GM19438 (cell line): ENCODE measurements at regions not wholly inside any gene's neighbourhood (a gene's known extent, or its start where the extent isn't known, plus 50 kb on each side); places are given as distances from the start of the nearest gene placed in this dataset.
"Not testable (repeated sequence)": the region's sequence is repeated elsewhere in the genome, so short reads cannot be mapped to it uniquely, and the experiment has no call there.

Experiments used
- ATAC-seq: cut with Tn5 transposase; IDR thresholded peaks from one replicate; pipeline ENCODE4 v1.9.1; 2021; ENCODE audit warnings: low read depth; ENCODE audit not compliant: unreplicated experiment

DNA sequence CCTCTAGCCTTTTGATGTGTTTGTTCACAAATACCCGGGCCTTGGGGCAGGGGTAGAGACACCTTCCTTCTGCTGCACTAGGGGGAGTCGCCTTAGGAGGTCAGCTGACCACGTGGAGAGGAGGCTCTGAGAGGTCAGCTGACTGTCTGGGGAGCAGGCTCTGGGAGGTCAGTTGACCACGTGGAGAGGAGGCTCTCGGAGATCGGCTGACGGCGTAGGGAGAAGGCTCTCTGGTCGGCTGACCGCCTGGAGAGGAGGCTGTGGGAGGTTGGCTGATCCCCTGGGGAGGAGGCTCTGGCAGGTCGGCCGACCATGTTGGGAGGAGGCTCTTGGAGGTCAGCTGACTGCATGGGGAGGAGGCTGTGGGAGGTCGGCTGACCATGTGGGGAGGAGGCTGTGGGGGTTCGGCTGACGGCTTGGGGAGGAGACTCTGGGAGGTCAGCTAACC is 59.6 kb upstream of the LYZL1 start:
- ATAC-seq = no peak

DNA sequence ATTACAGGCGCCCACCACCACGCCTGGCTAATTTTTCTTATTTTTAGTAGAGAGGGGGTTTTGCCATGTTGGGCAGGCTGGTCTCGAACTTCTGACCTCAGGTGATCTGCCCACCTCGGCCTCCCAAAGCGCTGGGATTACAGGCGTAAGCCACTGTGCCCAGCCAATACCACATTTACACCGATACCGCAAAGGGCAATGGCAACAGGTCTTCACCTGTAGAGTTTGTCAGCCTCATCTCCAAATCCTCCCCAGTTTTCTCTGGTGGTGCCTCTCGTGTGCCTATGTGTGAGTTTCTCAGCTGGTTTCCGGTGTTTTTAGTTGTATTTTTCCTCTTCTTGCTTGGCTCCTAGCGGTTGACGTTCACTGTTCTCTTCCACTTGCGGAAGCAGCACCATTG is 52.0 kb upstream of the LYZL1 start:
- not testable (repeated sequence) for ATAC-seq

DNA sequence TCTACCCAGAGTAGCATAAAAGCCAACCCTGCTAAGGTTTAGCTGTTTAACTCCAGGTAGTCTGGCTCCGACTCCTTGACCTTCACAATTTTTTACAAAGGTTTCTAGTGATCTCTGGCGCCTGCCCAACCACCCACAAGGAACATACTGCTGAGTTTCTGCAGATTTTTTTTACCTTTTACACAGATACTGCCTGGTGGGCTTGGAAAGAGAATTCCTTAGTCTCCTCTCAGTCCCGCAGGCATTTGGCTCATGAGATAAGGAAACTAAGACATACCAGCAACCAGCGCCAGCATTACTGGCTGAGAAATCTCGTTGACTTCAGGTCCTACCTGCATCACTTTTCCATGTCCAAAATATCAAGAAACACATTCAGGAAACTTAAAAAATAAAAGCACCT is 51.1 kb upstream of the LYZL1 start:
- no peak for ATAC-seq

DNA sequence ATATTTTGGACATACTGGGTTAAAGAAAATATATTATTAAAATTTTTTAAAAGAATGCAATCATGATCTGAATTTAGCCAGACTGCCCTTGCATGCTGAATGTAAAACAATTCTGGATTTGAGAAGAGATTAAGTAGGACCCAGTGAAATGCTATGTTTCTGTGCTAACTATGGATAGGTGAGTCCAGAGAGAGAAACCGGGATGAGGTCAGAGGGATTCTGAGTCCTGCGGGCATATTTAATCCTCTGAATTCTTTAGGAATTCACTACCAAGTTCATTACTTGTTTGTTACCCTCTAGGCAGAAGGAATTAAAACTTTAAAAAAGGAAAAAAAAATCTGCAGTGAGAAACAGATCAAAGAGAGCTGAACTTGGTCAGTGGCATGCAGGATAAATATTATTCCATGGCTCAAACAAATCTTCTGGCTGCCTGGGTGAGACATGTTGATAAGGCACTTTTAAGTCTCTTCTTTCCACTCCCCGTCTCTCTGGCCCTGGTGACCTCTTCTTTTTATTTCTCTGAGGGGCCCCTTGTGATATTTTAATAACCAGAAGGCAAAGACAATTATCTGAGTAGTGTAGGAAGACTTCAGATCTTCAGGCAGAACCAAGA is 50.2 kb upstream of the LYZL1 start:
- no peak for ATAC-seq
